SK-N-SH treated with all-trans-retinoic acid at 6 μM for 48 hours (cell line): ENCODE measurements at regions not wholly inside any gene's neighbourhood (a gene's known extent, or its start where the extent isn't known, plus 50 kb on each side); places are given as distances from the start of the nearest gene placed in this dataset.

Experiments used
- ARNTL ChIP-seq: fragments of 450-650 bp; formaldehyde crosslinking; IDR thresholded peaks from 2 replicates; pipeline ENCODE4 v1.5.0; 2020; ENCODE audit warnings: low read depth, mild to moderate bottlenecking, moderate library complexity, borderline replicate concordance
- CSDC2 ChIP-seq: fragments of 250-450 bp; sonication (Bioruptor Pico); IDR thresholded peaks from 2 replicates; pipeline ENCODE4 v1.5.0; 2020; ENCODE audit warnings: mild to moderate bottlenecking, moderate library complexity
- ESRRG ChIP-seq: fragments of 250-450 bp; sonication (Bioruptor Pico); IDR thresholded peaks from 2 replicates; pipeline ENCODE4 v1.6.1; 2021; ENCODE audit warnings: mild to moderate bottlenecking
- POU6F1 ChIP-seq: fragments of 250-450 bp; sonication (Bioruptor Pico); IDR thresholded peaks from 2 replicates; pipeline ENCODE4 v1.8.0; 2021; ENCODE audit warnings: low read depth, mild to moderate bottlenecking, moderate library complexity, borderline replicate concordance
- TCF4 ChIP-seq: fragments of 250-450 bp; sonication (Bioruptor Pico); IDR thresholded peaks from 2 replicates; pipeline ENCODE4 v1.8.0; 2021; ENCODE audit warnings: mild to moderate bottlenecking, moderate library complexity, borderline replicate concordance
- ZC3H10 ChIP-seq: fragments of 250-450 bp; sonication (Bioruptor Pico); IDR thresholded peaks from 2 replicates; pipeline ENCODE4 v1.5.1; 2021; ENCODE audit warnings: mild to moderate bottlenecking, moderate library complexity
- ZFP30 ChIP-seq: fragments of 450-650 bp; formaldehyde crosslinking; IDR thresholded peaks from 2 replicates; pipeline ENCODE4 v1.5.0; 2022; ENCODE audit warnings: mild to moderate bottlenecking, moderate library complexity
- TF ChIP-seq, protein P1 (sequence below): fragments of 250-450 bp; sonication (Bioruptor Pico); IDR thresholded peaks from 2 replicates; pipeline ENCODE4 v1.5.1; 2021; ENCODE audit warnings: mild to moderate bottlenecking, moderate library complexity

GRCh38 chr14:101072945-101073597 lies 169.5 kb upstream of the RTL1 start:
- TF ChIP-seq ESRRG: no peak
- no peak for TF ChIP-seq ZFP30 (CRISPR knock-in tag)
- no peak for TF ChIP-seq ZC3H10 (CRISPR knock-in tag)
- TF ChIP-seq, protein P1, sequence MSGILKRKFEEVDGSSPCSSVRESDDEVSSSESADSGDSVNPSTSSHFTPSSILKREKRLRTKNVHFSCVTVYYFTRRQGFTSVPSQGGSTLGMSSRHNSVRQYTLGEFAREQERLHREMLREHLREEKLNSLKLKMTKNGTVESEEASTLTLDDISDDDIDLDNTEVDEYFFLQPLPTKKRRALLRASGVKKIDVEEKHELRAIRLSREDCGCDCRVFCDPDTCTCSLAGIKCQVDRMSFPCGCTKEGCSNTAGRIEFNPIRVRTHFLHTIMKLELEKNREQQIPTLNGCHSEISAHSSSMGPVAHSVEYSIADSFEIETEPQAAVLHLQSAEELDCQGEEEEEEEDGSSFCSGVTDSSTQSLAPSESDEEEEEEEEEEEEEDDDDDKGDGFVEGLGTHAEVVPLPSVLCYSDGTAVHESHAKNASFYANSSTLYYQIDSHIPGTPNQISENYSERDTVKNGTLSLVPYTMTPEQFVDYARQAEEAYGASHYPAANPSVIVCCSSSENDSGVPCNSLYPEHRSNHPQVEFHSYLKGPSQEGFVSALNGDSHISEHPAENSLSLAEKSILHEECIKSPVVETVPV: no peak
- no peak for TF ChIP-seq ARNTL (CRISPR knock-in tag)
- no peak for TF ChIP-seq POU6F1
- no peak for TF ChIP-seq CSDC2
- TF ChIP-seq TCF4 (CRISPR knock-in tag): no peak
